Loucy (cell line): ENCODE measurements at regions not wholly inside any gene's neighbourhood (a gene's known extent, or its start where the extent isn't known, plus 50 kb on each side); places are given as distances from the start of the nearest gene placed in this dataset.

Experiments used
- EZH2phosphoT487 ChIP-seq: fragments of 200-600 bp; IDR thresholded peaks from 2 replicates; pipeline ENCODE4 v1.6.1; 2018; ENCODE audit warnings: antibody characterized with exemption, mild to moderate bottlenecking, moderate library complexity, borderline replicate concordance
- TF ChIP-seq, protein P1 (sequence below): fragments of 200-600 bp; sonication (generic); conservative IDR thresholded peaks from 2 replicates; pipeline ENCODE4 v1.5.1; 2014; ENCODE audit warnings: mild to moderate bottlenecking, antibody characterized with exemption, low read length

DNA sequence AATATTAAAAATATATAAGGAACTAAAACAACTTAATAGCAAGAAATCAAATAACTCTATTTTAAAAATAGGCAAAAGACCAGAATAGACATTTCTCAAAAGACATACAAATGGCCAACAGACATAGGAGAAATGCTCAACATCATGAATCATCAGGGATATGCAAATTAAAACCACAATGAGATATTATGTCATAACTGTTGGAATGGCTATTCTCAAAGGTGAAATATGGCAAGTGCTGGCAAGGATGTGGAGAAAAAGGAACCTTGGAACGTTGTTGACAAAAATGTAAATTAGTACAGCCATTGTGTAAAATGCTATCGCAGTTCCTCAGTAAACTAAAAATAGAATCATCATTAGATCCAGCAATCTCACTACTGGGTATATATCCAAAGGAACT lies 468.5 kb downstream of the NFIB start:
- TF ChIP-seq, protein P1, sequence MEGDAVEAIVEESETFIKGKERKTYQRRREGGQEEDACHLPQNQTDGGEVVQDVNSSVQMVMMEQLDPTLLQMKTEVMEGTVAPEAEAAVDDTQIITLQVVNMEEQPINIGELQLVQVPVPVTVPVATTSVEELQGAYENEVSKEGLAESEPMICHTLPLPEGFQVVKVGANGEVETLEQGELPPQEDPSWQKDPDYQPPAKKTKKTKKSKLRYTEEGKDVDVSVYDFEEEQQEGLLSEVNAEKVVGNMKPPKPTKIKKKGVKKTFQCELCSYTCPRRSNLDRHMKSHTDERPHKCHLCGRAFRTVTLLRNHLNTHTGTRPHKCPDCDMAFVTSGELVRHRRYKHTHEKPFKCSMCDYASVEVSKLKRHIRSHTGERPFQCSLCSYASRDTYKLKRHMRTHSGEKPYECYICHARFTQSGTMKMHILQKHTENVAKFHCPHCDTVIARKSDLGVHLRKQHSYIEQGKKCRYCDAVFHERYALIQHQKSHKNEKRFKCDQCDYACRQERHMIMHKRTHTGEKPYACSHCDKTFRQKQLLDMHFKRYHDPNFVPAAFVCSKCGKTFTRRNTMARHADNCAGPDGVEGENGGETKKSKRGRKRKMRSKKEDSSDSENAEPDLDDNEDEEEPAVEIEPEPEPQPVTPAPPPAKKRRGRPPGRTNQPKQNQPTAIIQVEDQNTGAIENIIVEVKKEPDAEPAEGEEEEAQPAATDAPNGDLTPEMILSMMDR = no peak
- TF ChIP-seq EZH2phosphoT487 = no peak
